SK-N-MC (cell line): ENCODE measurements at regions not wholly inside any gene's neighbourhood (a gene's known extent, or its start where the extent isn't known, plus 50 kb on each side); places are given as distances from the start of the nearest gene placed in this dataset.

ENCODE experiments used
- EZH2 ChIP-seq: fragments of 200-600 bp; sonication (generic); IDR thresholded peaks from one replicate; pipeline ENCODE4 v1.6.1; 2017; ENCODE audit warnings: antibody characterized with exemption
- POLR2AphosphoS5 ChIP-seq: IDR thresholded peaks from 2 replicates; pipeline ENCODE4 v1.6.1; 2012; ENCODE audit warnings: mild to moderate bottlenecking, low read depth, low read length, borderline replicate concordance

- TF ChIP-seq EZH2: no peak
- no peak for TF ChIP-seq POLR2AphosphoS5
These were observed 112.8 kb upstream of the ARMC2 start for GRCh38 chr6:108735310-108736001.
